HUES48 (cell line): ENCODE measurements at regions not wholly inside any gene's neighbourhood (a gene's known extent, or its start where the extent isn't known, plus 50 kb on each side); places are given as distances from the start of the nearest gene placed in this dataset.
"Not testable (repeated sequence)": the region's sequence is repeated elsewhere in the genome, so short reads cannot be mapped to it uniquely, and the experiment has no call there.

Source experiments
- H3K27ac ChIP-seq: one replicate; pipeline ENCODE4 v1.7.0; 2013; ENCODE audit warnings: low read depth, low read length, inconsistent platforms
- H3K27me3 ChIP-seq: 2 replicates; pipeline ENCODE4 v1.6.1; 2013; ENCODE audit warnings: mild to moderate bottlenecking, low read length; ENCODE audit not compliant: control insufficient read depth, insufficient read depth
- H3K36me3 ChIP-seq: 2 replicates; pipeline ENCODE4 v1.6.1; 2013; ENCODE audit warnings: low read length; ENCODE audit not compliant: control insufficient read depth, insufficient read depth
- H3K4me1 ChIP-seq: 2 replicates; pipeline ENCODE4 v1.6.1; 2013; ENCODE audit warnings: mild to moderate bottlenecking, low read length; ENCODE audit not compliant: control insufficient read depth, insufficient read depth
- H3K4me3 ChIP-seq: 2 replicates; pipeline ENCODE4 v1.5.1; 2013; ENCODE audit warnings: mild to moderate bottlenecking, low read depth, low read length
- H3K9ac ChIP-seq: 2 replicates; pipeline ENCODE4 v1.6.1; 2013; ENCODE audit warnings: mild to moderate bottlenecking, low read depth, low read length, moderate library complexity
- H3K9me3 ChIP-seq: 2 replicates; pipeline ENCODE4 v1.6.1; 2013; ENCODE audit warnings: low read length; ENCODE audit not compliant: control insufficient read depth, insufficient read depth

GRCh38 chr4:101419336-101420135, 72.2 kb upstream of the PPP3CA start:
- Histone ChIP-seq H3K27me3 (no peaks in the 10 kb centered on the region), H3K36me3 (no peaks in the 10 kb centered on the region), H3K9ac (no peak overlapping the region), H3K9me3 (no peaks in the 10 kb centered on the region), H3K27ac (no peak overlapping the region), H3K4me1 (peaks cover 14% of the 10 kb centered on the region), H3K4me3 (no peak overlapping the region)

- H3K9me3 ChIP-seq: no peaks in the 10 kb centered on the region
- no peaks in the 10 kb centered on the region for H3K27me3 ChIP-seq
- H3K36me3 ChIP-seq: no peaks in the 10 kb centered on the region
- H3K4me3 ChIP-seq: no peak overlapping the region
- H3K27ac ChIP-seq: no peak overlapping the region
- H3K4me1 ChIP-seq: peaks cover 14% of the 10 kb centered on the region
- no peak overlapping the region for H3K9ac ChIP-seq
These were observed 71.1 kb upstream of the PPP3CA start for GRCh38 chr4:101418466-101418865.

- Histone ChIP-seq H3K9ac (no peak overlapping the region), H3K4me3 (no peak overlapping the region), H3K36me3 (no peaks in the 10 kb centered on the region), H3K27ac (no peak overlapping the region), H3K4me1 (peaks cover 14% of the 10 kb centered on the region), H3K9me3 (no peaks in the 10 kb centered on the region), H3K27me3 (no peaks in the 10 kb centered on the region)
These were observed 70.7 kb upstream of the PPP3CA start for GRCh38 chr4:101418055-101418454.

- Histone ChIP-seq H3K36me3 (no peaks in the 10 kb centered on the region), H3K27ac (no peak overlapping the region), H3K9me3 (no peaks in the 10 kb centered on the region), H3K9ac (no peak overlapping the region), H3K4me1 (peaks cover 14% of the 10 kb centered on the region), H3K4me3 (no peak overlapping the region), H3K27me3 (no peaks in the 10 kb centered on the region)
These were observed 69.7 kb upstream of the PPP3CA start for GRCh38 chr4:101417046-101417445.

- H3K4me3 ChIP-seq: no peak overlapping the region
These were observed 68.6 kb upstream of the PPP3CA start for GRCh38 chr4:101415962-101416361.

GRCh38 chr4:101414496-101414895, 67.2 kb upstream of the PPP3CA start:
- no peak overlapping the region for H3K9ac ChIP-seq
- H3K9me3 ChIP-seq: no peaks in the 10 kb centered on the region; the same call in 1 of the 2 replicates
- no peak overlapping the region for H3K27ac ChIP-seq
- no peak overlapping the region for H3K4me3 ChIP-seq
- H3K4me1 ChIP-seq: peaks cover 4% of the 10 kb centered on the region
- no peaks in the 10 kb centered on the region for H3K36me3 ChIP-seq
- H3K27me3 ChIP-seq: no peaks in the 10 kb centered on the region

More at GRCh38 chr4:101415962-101416361, 68.6 kb upstream of the PPP3CA start:
- Histone ChIP-seq H3K27ac (no peak overlapping the region), H3K4me1 (peaks cover 14% of the 10 kb centered on the region), H3K27me3 (no peaks in the 10 kb centered on the region), H3K36me3 (no peaks in the 10 kb centered on the region), H3K9me3 (no peaks in the 10 kb centered on the region; the same call in 1 of the 2 replicates), H3K9ac (no peak overlapping the region)

GRCh38 chr4:101411926-101412325, 64.6 kb upstream of the PPP3CA start:
- no peak overlapping the region for H3K9ac ChIP-seq
- H3K4me1 ChIP-seq: no peaks in the 10 kb centered on the region
- H3K27me3 ChIP-seq: no peaks in the 10 kb centered on the region
- H3K36me3 ChIP-seq: no peaks in the 10 kb centered on the region
- H3K9me3 ChIP-seq: no peaks in the 10 kb centered on the region; the same call in 1 of the 2 replicates
- no peak overlapping the region for H3K27ac ChIP-seq
- H3K4me3 ChIP-seq: no peak overlapping the region

GRCh38 chr4:101411281-101411910, 64.1 kb upstream of the PPP3CA start:
- H3K9me3 ChIP-seq, H3K9ac ChIP-seq, H3K4me3 ChIP-seq, H3K36me3 ChIP-seq, H3K27me3 ChIP-seq, H3K27ac ChIP-seq, H3K4me1 ChIP-seq: not testable (repeated sequence)

GRCh38 chr4:101400096-101400495, 52.8 kb upstream of the PPP3CA start:
- H3K9ac ChIP-seq: no peak overlapping the region
- H3K4me1 ChIP-seq: no peaks in the 10 kb centered on the region
- H3K27ac ChIP-seq: no peak overlapping the region
- no peaks in the 10 kb centered on the region for H3K36me3 ChIP-seq
- no peak overlapping the region for H3K4me3 ChIP-seq
- no peaks in the 10 kb centered on the region for H3K27me3 ChIP-seq
- no peaks in the 10 kb centered on the region for H3K9me3 ChIP-seq

GRCh38 chr4:101398807-101399206, 51.5 kb upstream of the PPP3CA start:
- Histone ChIP-seq H3K9ac (no peak overlapping the region), H3K9me3 (no peaks in the 10 kb centered on the region), H3K36me3 (no peaks in the 10 kb centered on the region), H3K27me3 (no peaks in the 10 kb centered on the region), H3K27ac (no peak overlapping the region), H3K4me1 (no peaks in the 10 kb centered on the region), H3K4me3 (no peak overlapping the region)
